Glutamatergic neuron (in vitro differentiated cells): ENCODE measurements at regions not wholly inside any gene's neighbourhood (a gene's known extent, or its start where the extent isn't known, plus 50 kb on each side); places are given as distances from the start of the nearest gene placed in this dataset.

Source experiments
- DNase-seq: peaks from one replicate; pipeline ENCODE4 v3.0.0; 2022
- H3K27ac Mint-ChIP-seq: one replicate; pipeline ENCODE4 v1.8.0; 2020; ENCODE audit warnings: mild to moderate bottlenecking, mixed read lengths, inconsistent platforms; ENCODE audit not compliant: unreplicated experiment
- H3K27me3 Mint-ChIP-seq: one replicate; pipeline ENCODE4 v1.8.0; 2020; ENCODE audit warnings: mild to moderate bottlenecking, moderate library complexity, mixed read lengths, inconsistent platforms; ENCODE audit not compliant: unreplicated experiment
- H3K36me3 Mint-ChIP-seq: one replicate; pipeline ENCODE4 v1.8.0; 2020; ENCODE audit warnings: mild to moderate bottlenecking, mixed read lengths, inconsistent platforms; ENCODE audit not compliant: unreplicated experiment
- H3K4me1 Mint-ChIP-seq: one replicate; pipeline ENCODE4 v1.8.0; 2020; ENCODE audit warnings: mild to moderate bottlenecking, low read depth, mixed read lengths, inconsistent platforms; ENCODE audit not compliant: unreplicated experiment
- H3K4me3 Mint-ChIP-seq: one replicate; pipeline ENCODE4 v1.8.0; 2020; ENCODE audit warnings: mild to moderate bottlenecking, mixed read lengths, inconsistent platforms; ENCODE audit not compliant: unreplicated experiment
- H3K9me3 Mint-ChIP-seq: one replicate; pipeline ENCODE4 v1.8.0; 2020; ENCODE audit warnings: mild to moderate bottlenecking, moderate library complexity, mixed read lengths, inconsistent platforms; ENCODE audit not compliant: unreplicated experiment
- CTCF ChIP-seq: fragments of 200-600 bp; sonication (generic); IDR thresholded peaks from one replicate; pipeline ENCODE4 v1.5.0; 2021; ENCODE audit not compliant: partially characterized antibody, unreplicated experiment

- Mint-ChIP-seq H3K9me3 (no peaks in the 10 kb centered on the region), H3K36me3 (no peaks in the 10 kb centered on the region), H3K27me3 (no peaks in the 10 kb centered on the region), H3K27ac (no peak overlapping the region), H3K4me1 (no peaks in the 10 kb centered on the region), H3K4me3 (no peak overlapping the region)
- DNase-seq, result no peak
- no peak for TF ChIP-seq CTCF
These were observed 55.3 kb upstream of the NOL4 start for GRCh38 chr18:34280000-34280399.

- H3K4me1 Mint-ChIP-seq, result no peaks in the 10 kb centered on the region
- no peaks in the 10 kb centered on the region for H3K9me3 Mint-ChIP-seq
- no peak overlapping the region for H3K27ac Mint-ChIP-seq
- no peaks in the 10 kb centered on the region for H3K36me3 Mint-ChIP-seq
- H3K4me3 Mint-ChIP-seq, result no peak overlapping the region
- DNase-seq, result no peak
- no peaks in the 10 kb centered on the region for H3K27me3 Mint-ChIP-seq
- TF ChIP-seq CTCF, result no peak
These were observed 55.9 kb upstream of the NOL4 start for GRCh38 chr18:34280653-34281052.

GRCh38 chr18:34281290-34281689, 56.6 kb upstream of the NOL4 start:
- Mint-ChIP-seq H3K4me3 (no peak overlapping the region), H3K9me3 (no peaks in the 10 kb centered on the region), H3K27me3 (no peaks in the 10 kb centered on the region), H3K4me1 (no peaks in the 10 kb centered on the region), H3K36me3 (no peaks in the 10 kb centered on the region), H3K27ac (no peak overlapping the region)
- TF ChIP-seq CTCF, result no peak
- DNase-seq, result no peak

- H3K4me1 Mint-ChIP-seq, result no peaks in the 10 kb centered on the region
- DNase-seq, result no peak
These were observed 57.0 kb upstream of the NOL4 start for GRCh38 chr18:34281722-34282121.

GRCh38 chr18:34283506-34283905, 58.8 kb upstream of the NOL4 start:
- H3K36me3 Mint-ChIP-seq, result no peaks in the 10 kb centered on the region
- DNase-seq, result no peak
- no peaks in the 10 kb centered on the region for H3K4me1 Mint-ChIP-seq
- no peaks in the 10 kb centered on the region for H3K9me3 Mint-ChIP-seq
- no peak overlapping the region for H3K27ac Mint-ChIP-seq
- no peak overlapping the region for H3K4me3 Mint-ChIP-seq
- TF ChIP-seq CTCF, result no peak
- H3K27me3 Mint-ChIP-seq, result no peaks in the 10 kb centered on the region

More at GRCh38 chr18:34281722-34282121, 57.0 kb upstream of the NOL4 start:
- Mint-ChIP-seq H3K36me3 (no peaks in the 10 kb centered on the region), H3K27me3 (no peaks in the 10 kb centered on the region), H3K9me3 (no peaks in the 10 kb centered on the region), H3K4me3 (no peak overlapping the region), H3K27ac (no peak overlapping the region)
- TF ChIP-seq CTCF, result no peak
